ENCODE measurements at regions not wholly inside any gene's neighbourhood (a gene's known extent, or its start where the extent isn't known, plus 50 kb on each side); places are given as distances from the start of the nearest gene placed in this dataset.

GRCh38 chr11:112727341-112727841 is 233.8 kb upstream of the NCAM1 start:
- TF ChIP-seq CTCF (IDR thresholded peaks at IDR 0.05) (no peak), POLR2AphosphoS5 (IDR thresholded peaks at IDR 0.05; ENCODE audit: low read depth, low read length) (no peak), REST (IDR thresholded peaks at IDR 0.05; ENCODE audit: insufficient read depth in 1 of 2, low read depth in 2 of 2, low read length in 1 of 2) (no peak), TCF7L2 (IDR thresholded peaks at IDR 0.05; ENCODE audit: low read depth, low read length) (no peak), SIN3A (IDR thresholded peaks at IDR 0.05; ENCODE audit: borderline replicate concordance, insufficient read depth, low read depth, low read length) (no peak)
